HEK293 (cell line): ENCODE measurements at regions not wholly inside any gene's neighbourhood (a gene's known extent, or its start where the extent isn't known, plus 50 kb on each side); places are given as distances from the start of the nearest gene placed in this dataset.
A peak's percentile ranks its signal among the peaks of the same experiment; 100 is the strongest.

ENCODE experiments used
- CTCF ChIA-PET: fragments of 350-600 bp; formaldehyde crosslinking; extraction: SDS; loops from one replicate; lab custom pipeline; 2021; ENCODE audit warnings: antibody characterized with exemption; lab: Yijun Ruan, JAX
- POLR2A ChIA-PET: fragments of 300-600 bp; formaldehyde crosslinking; extraction: SDS; loops from one replicate; lab custom pipeline; 2020; ENCODE audit warnings: antibody characterized with exemption, inconsistent platforms; lab: Yijun Ruan, JAX
- H3K27ac ChIP-seq: fragments of 200-500 bp; sonication (Bioruptor generic); 2 replicates; pipeline ENCODE4 v1.5.1; 2014; ENCODE audit warnings: low read depth, low read length, control low read depth, inconsistent platforms; ENCODE audit errors: extremely low read depth
- H3K36me3 ChIP-seq, 2 experiments: fragments of 200-500 bp in 1 of 2; sonication (Bioruptor generic) in 1 of 2; 1 replicate in 1 of 2; 2 replicates in 1 of 2; pipeline ENCODE4 v1.5.1; 2014 to 2017; ENCODE audit warnings: inconsistent platforms in 2 of 2, low read length in 2 of 2; ENCODE audit not compliant: control insufficient read depth in 2 of 2, insufficient read depth in 1 of 2
- H3K4me1 ChIP-seq: fragments of 200-500 bp; sonication (Bioruptor generic); 2 replicates; pipeline ENCODE4 v1.5.1; 2014; ENCODE audit warnings: mild to moderate bottlenecking, low read length, inconsistent platforms; ENCODE audit not compliant: control insufficient read depth, insufficient read depth
- H3K4me3 ChIP-seq: 2 replicates; pipeline ENCODE4 v1.5.1; 2011; ENCODE audit warnings: low read depth, mild to moderate bottlenecking, control low read depth, low read length, moderate library complexity
- H3K9me3 ChIP-seq: fragments of 200-500 bp; sonication (Bioruptor generic); 2 replicates; pipeline ENCODE4 v1.5.1; 2014; ENCODE audit warnings: low read depth, low read length, inconsistent platforms; ENCODE audit not compliant: control insufficient read depth, insufficient read depth
- GLI2 ChIP-seq: fragments of 450-650 bp; formaldehyde crosslinking; IDR thresholded peaks from 2 replicates; pipeline ENCODE4; 2017; ENCODE audit warnings: missing biosample characterization, missing genetic modification characterization, low read depth, borderline replicate concordance
- IKZF3 ChIP-seq: fragments of 450-650 bp; IDR thresholded peaks from 2 replicates; pipeline ENCODE4 v1.5.0; 2018; ENCODE audit warnings: missing biosample characterization, mild to moderate bottlenecking, missing genetic modification characterization, moderate library complexity
- INSM2 ChIP-seq: fragments of 450-650 bp; formaldehyde crosslinking; IDR thresholded peaks from 2 replicates; pipeline ENCODE4 v1.5.1; 2016; ENCODE audit warnings: missing biosample characterization, missing genetic modification characterization
- REPIN1 ChIP-seq: fragments of 450-650 bp; formaldehyde crosslinking; IDR thresholded peaks from 2 replicates; pipeline ENCODE4 v1.5.1; 2017; ENCODE audit warnings: missing biosample characterization, missing genetic modification characterization, low read depth
- SCRT2 ChIP-seq: fragments of 450-650 bp; formaldehyde crosslinking; IDR thresholded peaks from 2 replicates; pipeline ENCODE4 v1.5.1; 2016; ENCODE audit warnings: missing biosample characterization, missing genetic modification characterization
- ZBTB17 ChIP-seq: fragments of 450-650 bp; formaldehyde crosslinking; IDR thresholded peaks from 2 replicates; pipeline ENCODE4 v1.5.1; 2016; ENCODE audit warnings: missing biosample characterization, missing genetic modification characterization
- ZNF18 ChIP-seq: fragments of 450-650 bp; formaldehyde crosslinking; IDR thresholded peaks from 2 replicates; pipeline ENCODE4 v1.5.1; 2016; ENCODE audit warnings: missing biosample characterization, missing genetic modification characterization
- ZNF26 ChIP-seq: fragments of 450-650 bp; formaldehyde crosslinking; IDR thresholded peaks from 2 replicates; pipeline ENCODE4 v1.5.1; 2016; ENCODE audit warnings: missing biosample characterization, missing genetic modification characterization
- ZNF292 ChIP-seq: fragments of 450-650 bp; formaldehyde crosslinking; IDR thresholded peaks from 2 replicates; pipeline ENCODE4 v1.5.1; 2016; ENCODE audit warnings: low read depth, missing biosample characterization, missing genetic modification characterization, borderline replicate concordance
- ZNF311 ChIP-seq: fragments of 450-650 bp; formaldehyde crosslinking; IDR thresholded peaks from 2 replicates; pipeline ENCODE4 v1.5.1; 2017; ENCODE audit warnings: missing biosample characterization, missing genetic modification characterization, borderline replicate concordance
- ZNF350 ChIP-seq: fragments of 450-650 bp; formaldehyde crosslinking; IDR thresholded peaks from 2 replicates; pipeline ENCODE4 v1.5.0; 2017; ENCODE audit warnings: missing biosample characterization, mild to moderate bottlenecking, missing genetic modification characterization
- ZNF354C ChIP-seq: fragments of 450-650 bp; formaldehyde crosslinking; IDR thresholded peaks from 2 replicates; pipeline ENCODE4 v1.5.1; 2016; ENCODE audit warnings: missing biosample characterization, missing genetic modification characterization, low read depth, borderline replicate concordance
- ZNF558 ChIP-seq: fragments of 450-650 bp; formaldehyde crosslinking; IDR thresholded peaks from 2 replicates; pipeline ENCODE4 v1.5.1; 2016; ENCODE audit warnings: missing biosample characterization, missing genetic modification characterization
- ZNF610 ChIP-seq: fragments of 450-650 bp; formaldehyde crosslinking; IDR thresholded peaks from 2 replicates; pipeline ENCODE4 v1.5.1; 2016; ENCODE audit warnings: missing biosample characterization, missing genetic modification characterization, borderline replicate concordance
- ZNF654 ChIP-seq: fragments of 450-650 bp; formaldehyde crosslinking; IDR thresholded peaks from 2 replicates; pipeline ENCODE4 v1.5.1; 2016; ENCODE audit warnings: low read depth, missing biosample characterization, missing genetic modification characterization
- ZNF660 ChIP-seq: fragments of 450-650 bp; IDR thresholded peaks from 2 replicates; pipeline ENCODE4 v1.5.1; 2018; ENCODE audit warnings: missing biosample characterization, mild to moderate bottlenecking, missing genetic modification characterization
- ZNF677 ChIP-seq: fragments of 450-650 bp; IDR thresholded peaks from 2 replicates; pipeline ENCODE4 v1.5.0; 2018; ENCODE audit warnings: missing biosample characterization, mild to moderate bottlenecking, missing genetic modification characterization, moderate library complexity
- ZSCAN18 ChIP-seq: fragments of 450-650 bp; formaldehyde crosslinking; IDR thresholded peaks from 2 replicates; pipeline ENCODE4 v1.5.1; 2016; ENCODE audit warnings: missing biosample characterization, missing genetic modification characterization

- CTCF ChIA-PET: interaction anchor here (1.4 kb wide), 1 partner anchor 128 kb away, joined by 4 read pairs; no protein-coding TSS in a partner anchor
These were observed 237.3 kb downstream of the PMP22 start for GRCh38 chr17:15027853-15028252.

GRCh38 chr17:15026088-15026487 is 239.0 kb downstream of the PMP22 start:
- POLR2A ChIA-PET: no interaction called here
- H3K36me3 ChIP-seq: no peaks in the 10 kb centered on the region
- no peaks in the 10 kb centered on the region for H3K9me3 ChIP-seq
- CTCF ChIA-PET: no interaction called here
- no peak overlapping the region for H3K4me3 ChIP-seq
- no peaks in the 10 kb centered on the region for H3K4me1 ChIP-seq
- TF ChIP-seq ZNF292 (no peak), ZNF660 (tag by site-specific recombination) (no peak), ZNF311 (no peak), ZNF610 (tag by site-specific recombination) (no peak), INSM2 (no peak), REPIN1 (tag by site-specific recombination) (no peak), ZNF26 (tag by site-specific recombination) (no peak), ZNF350 (no peak), IKZF3 (tag by site-specific recombination) (no peak), ZNF354C (tag by site-specific recombination) (no peak), ZSCAN18 (tag by site-specific recombination) (no peak), ZNF654 (tag by site-specific recombination) (no peak), ZNF558 (tag by site-specific recombination) (no peak), ZNF677 (tag by site-specific recombination) (no peak), GLI2 (tag by site-specific recombination) (no peak), ZNF18 (tag by site-specific recombination) (no peak)
- no peak overlapping the region for H3K27ac ChIP-seq

More at GRCh38 chr17:15027853-15028252, 237.3 kb downstream of the PMP22 start:
- Histone ChIP-seq H3K4me1 (no peaks in the 10 kb centered on the region), H3K9me3 (no peaks in the 10 kb centered on the region), H3K27ac (no peak overlapping the region), H3K36me3 (no peaks in the 10 kb centered on the region), H3K4me3 (no peak overlapping the region)
- TF ChIP-seq ZBTB17 (tag by site-specific recombination): no peak
- TF ChIP-seq SCRT2 (tag by site-specific recombination): peak; percentile 33; the same call in 1 of the 2 replicates
- POLR2A ChIA-PET: no interaction called here
